Activated CD4-positive, alpha-beta memory T cell treated with anti-CD3 and anti-CD28 coated beads for 36 hours (primary cell): ENCODE measurements at regions not wholly inside any gene's neighbourhood (a gene's known extent, or its start where the extent isn't known, plus 50 kb on each side); places are given as distances from the start of the nearest gene placed in this dataset.

Source experiments
- CTCF ChIA-PET: fragments of 350-600 bp; sonication (Branson Sonifier 250); formaldehyde crosslinking; loops from one replicate; lab custom pipeline; 2021; ENCODE audit warnings: antibody characterized with exemption, inconsistent platforms; lab: Charles Lee
- POLR2A ChIA-PET: fragments of 350-600 bp; sonication (Branson Sonifier 250); formaldehyde crosslinking; loops from one replicate; lab custom pipeline; 2021; ENCODE audit warnings: antibody characterized with exemption; lab: Charles Lee
- DNase-seq: peaks from one replicate; pipeline ENCODE4 v3.0.0-alpha.2; 2020
- H3K27ac Mint-ChIP-seq: one replicate; pipeline ENCODE4 v1.8.0; 2021; ENCODE audit warnings: mixed read lengths
- H3K27me3 Mint-ChIP-seq: one replicate; pipeline ENCODE4 v1.8.0; 2021; ENCODE audit warnings: mixed read lengths
- H3K36me3 Mint-ChIP-seq: one replicate; pipeline ENCODE4 v1.8.0; 2021; ENCODE audit warnings: mixed read lengths
- H3K4me1 Mint-ChIP-seq: one replicate; pipeline ENCODE4 v1.8.0; 2021; ENCODE audit warnings: low read depth, mixed read lengths
- H3K4me3 Mint-ChIP-seq: one replicate; pipeline ENCODE4 v1.8.0; 2021; ENCODE audit warnings: mild to moderate bottlenecking, mixed read lengths
- H3K9me3 Mint-ChIP-seq: one replicate; pipeline ENCODE4 v1.8.0; 2021; ENCODE audit warnings: mixed read lengths
- intact Hi-C: fragments of 100-400 bp; cut with micrococcal nuclease; formaldehyde crosslinking; loops from one replicate; pipeline ENCODE4 v1.15.1; 2023

DNA sequence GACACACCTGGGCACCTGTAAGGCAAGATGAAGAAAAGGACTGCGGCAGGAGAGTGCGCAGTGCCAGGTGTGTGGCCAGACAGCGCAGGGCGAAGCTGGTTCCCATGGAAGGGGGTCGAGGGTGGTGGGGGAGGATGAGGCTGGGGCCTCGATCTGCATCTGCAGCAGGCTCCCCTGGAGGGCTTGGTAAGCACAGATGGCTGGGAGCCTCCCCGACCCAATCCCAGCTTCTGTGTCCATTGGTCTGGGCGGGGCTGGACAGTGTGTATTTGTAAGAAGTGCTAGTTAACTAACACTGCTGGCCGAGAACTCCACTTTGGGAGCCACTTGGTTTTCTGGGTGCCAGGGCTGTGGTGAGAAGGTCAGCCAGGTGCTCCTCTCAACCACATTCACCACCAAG is 385.1 kb upstream of the IRX1 start:
- H3K9me3 Mint-ChIP-seq = peaks cover 4% of the 10 kb centered on the region
- CTCF ChIA-PET = no interaction called here
- no peak overlapping the region for H3K27ac Mint-ChIP-seq
- intact Hi-C loops = no loop called here
- no peaks in the 10 kb centered on the region for H3K4me1 Mint-ChIP-seq
- H3K27me3 Mint-ChIP-seq = no peaks in the 10 kb centered on the region
- POLR2A ChIA-PET = no interaction called here
- DNase-seq = no peak
- H3K36me3 Mint-ChIP-seq = no peaks in the 10 kb centered on the region
- H3K4me3 Mint-ChIP-seq = no peak overlapping the region

DNA sequence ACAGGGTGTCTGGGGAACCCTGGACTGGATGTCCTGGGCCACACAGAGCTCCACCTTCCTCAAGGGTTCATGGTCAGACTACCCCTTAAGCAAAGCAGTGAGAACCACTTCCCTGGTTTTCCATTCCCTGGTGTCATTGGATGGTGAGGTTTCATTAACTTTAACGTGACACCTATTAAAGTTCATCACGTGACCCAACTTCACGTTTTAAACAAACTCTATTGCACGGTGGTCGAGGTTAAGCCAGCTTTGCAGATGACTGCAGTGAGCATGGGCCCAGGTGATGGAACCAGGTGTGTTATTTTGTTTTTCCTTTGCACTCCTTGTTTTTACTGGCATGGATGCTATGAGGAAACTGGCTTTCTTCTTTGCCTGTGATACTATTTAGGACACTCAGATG is 385.7 kb upstream of the IRX1 start:
- H3K4me3 Mint-ChIP-seq = no peak overlapping the region
- no peaks in the 10 kb centered on the region for H3K27me3 Mint-ChIP-seq
- H3K9me3 Mint-ChIP-seq = peaks cover 4% of the 10 kb centered on the region
- H3K36me3 Mint-ChIP-seq = no peaks in the 10 kb centered on the region
- H3K4me1 Mint-ChIP-seq = no peaks in the 10 kb centered on the region
- POLR2A ChIA-PET = no interaction called here
- intact Hi-C loops = no loop called here
- H3K27ac Mint-ChIP-seq = no peak overlapping the region
- CTCF ChIA-PET = no interaction called here
- DNase-seq = no peak

DNA sequence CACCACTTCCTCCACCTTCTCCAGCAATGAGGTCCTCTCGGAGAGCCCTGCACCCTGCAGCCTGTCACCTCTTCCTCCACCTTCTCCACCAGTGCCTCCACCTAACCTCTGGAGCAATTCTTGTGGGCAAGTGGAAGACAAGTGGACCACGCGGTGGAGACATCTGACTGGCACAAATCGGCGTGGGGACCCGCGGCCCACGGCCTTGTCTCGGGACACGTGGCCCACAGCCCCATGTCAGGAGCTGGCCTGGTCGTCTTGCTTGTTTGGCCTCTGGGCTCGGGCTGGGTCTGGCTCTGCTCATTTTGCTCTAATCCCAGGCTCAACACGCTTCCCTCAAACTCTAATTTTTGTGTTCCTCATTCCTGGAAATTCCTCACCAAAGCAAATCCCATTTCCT is 393.1 kb upstream of the IRX1 start:
- peaks cover 15% of the 10 kb centered on the region for H3K27me3 Mint-ChIP-seq
- H3K36me3 Mint-ChIP-seq = no peaks in the 10 kb centered on the region
- DNase-seq = no peak
- no peaks in the 10 kb centered on the region for H3K4me1 Mint-ChIP-seq
- CTCF ChIA-PET = no interaction called here
- intact Hi-C loops = no loop called here
- POLR2A ChIA-PET = no interaction called here
- no peaks in the 10 kb centered on the region for H3K9me3 Mint-ChIP-seq
- H3K27ac Mint-ChIP-seq = no peak overlapping the region
- no peak overlapping the region for H3K4me3 Mint-ChIP-seq

DNA sequence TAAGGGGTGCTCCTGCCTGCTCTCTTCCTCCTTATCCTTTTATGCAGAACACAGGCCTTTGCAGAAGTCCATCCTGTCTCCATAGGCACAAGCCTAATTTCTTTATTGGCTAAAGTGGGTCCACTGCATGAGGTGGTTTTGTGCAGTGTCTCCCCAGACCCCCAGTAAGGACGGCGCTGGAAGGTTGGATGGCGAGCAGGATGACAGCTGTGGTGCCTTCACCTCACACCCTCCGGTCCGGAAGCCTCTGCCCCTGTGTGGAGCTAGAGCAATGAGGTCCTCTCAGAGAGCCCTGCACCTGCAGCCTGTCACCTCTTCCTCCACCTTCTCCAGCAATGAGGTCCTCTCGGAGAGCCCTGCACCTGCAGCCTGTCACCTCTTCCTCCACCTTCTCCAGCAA is 393.7 kb upstream of the IRX1 start:
- Mint-ChIP-seq H3K4me3 (no peak overlapping the region), H3K27me3 (peaks cover 20% of the 10 kb centered on the region), H3K36me3 (no peaks in the 10 kb centered on the region), H3K27ac (no peak overlapping the region), H3K9me3 (no peaks in the 10 kb centered on the region), H3K4me1 (no peaks in the 10 kb centered on the region)
- POLR2A ChIA-PET = no interaction called here
- CTCF ChIA-PET = no interaction called here
- intact Hi-C loops = no loop called here
- no peak for DNase-seq

DNA sequence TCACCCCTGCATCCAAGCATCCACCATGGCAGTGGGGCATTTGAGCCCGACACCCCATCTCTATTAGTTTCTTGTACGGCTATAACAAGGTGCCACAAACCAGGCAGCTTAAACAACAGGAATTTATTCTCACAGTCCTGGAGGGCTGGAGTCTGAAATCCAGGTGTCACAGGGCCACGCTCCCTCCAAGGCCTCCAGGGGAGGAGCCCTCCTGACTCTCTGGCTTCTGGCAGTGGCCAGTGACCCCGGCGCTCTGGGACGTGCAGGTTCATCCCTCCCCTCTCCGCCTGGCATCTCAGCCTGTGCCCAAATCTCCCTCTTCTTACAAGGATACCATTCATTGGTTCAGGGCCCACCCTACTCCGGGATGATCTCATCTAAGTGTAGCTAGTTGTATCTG is 394.5 kb upstream of the IRX1 start:
- ChIA-PET POLR2A (no interaction called here), CTCF (no interaction called here)
- intact Hi-C loops = no loop called here
- DNase-seq = no peak
- Mint-ChIP-seq H3K4me1 (no peaks in the 10 kb centered on the region), H3K9me3 (no peaks in the 10 kb centered on the region), H3K4me3 (no peak overlapping the region), H3K27ac (no peak overlapping the region), H3K36me3 (no peaks in the 10 kb centered on the region), H3K27me3 (peaks cover 21% of the 10 kb centered on the region)

DNA sequence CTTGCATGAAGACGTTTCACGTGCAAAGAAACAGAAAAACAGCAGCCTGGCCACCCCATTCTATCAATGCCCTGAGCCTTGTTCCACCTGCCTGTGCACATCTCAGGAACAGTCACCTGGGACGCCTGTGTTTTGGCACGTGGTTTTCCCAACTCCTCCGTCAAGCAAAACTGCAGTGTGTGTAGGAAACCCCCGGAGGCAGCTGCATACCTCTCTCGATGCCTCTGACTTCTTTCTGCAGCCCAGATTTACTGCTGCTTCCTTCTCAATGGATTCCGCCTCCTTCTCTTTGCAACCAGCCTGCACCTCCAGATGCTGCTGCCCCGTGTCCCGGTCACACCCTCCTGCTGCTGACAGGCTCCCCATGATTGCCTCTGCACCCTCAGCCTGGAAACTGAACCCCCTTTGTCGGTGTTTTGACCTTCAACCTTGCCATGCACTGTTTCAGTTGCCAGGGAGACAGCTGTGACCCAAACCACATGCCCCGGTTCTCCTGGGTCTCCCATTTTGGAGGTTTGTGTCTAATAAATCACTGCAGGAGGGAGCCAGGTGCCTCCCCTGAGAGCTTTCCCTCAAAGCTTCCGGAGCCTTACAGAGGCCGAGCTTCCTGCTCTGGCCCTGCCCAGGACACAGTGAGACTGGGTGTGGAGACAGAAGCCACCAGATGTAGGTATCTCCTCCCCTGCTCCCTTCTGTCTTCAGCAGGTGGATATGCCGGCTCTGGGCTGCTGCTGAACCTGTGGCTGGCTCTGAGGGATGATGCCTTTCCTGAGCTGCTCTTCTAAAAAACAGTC is 395.5 kb upstream of the IRX1 start:
- CTCF ChIA-PET = no interaction called here
- no peak for DNase-seq
- Mint-ChIP-seq H3K4me1 (no peaks in the 10 kb centered on the region), H3K9me3 (no peaks in the 10 kb centered on the region), H3K27me3 (peaks cover 21% of the 10 kb centered on the region), H3K27ac (no peak overlapping the region), H3K36me3 (no peaks in the 10 kb centered on the region), H3K4me3 (no peak overlapping the region)
- intact Hi-C loops = no loop called here
- POLR2A ChIA-PET = no interaction called here

DNA sequence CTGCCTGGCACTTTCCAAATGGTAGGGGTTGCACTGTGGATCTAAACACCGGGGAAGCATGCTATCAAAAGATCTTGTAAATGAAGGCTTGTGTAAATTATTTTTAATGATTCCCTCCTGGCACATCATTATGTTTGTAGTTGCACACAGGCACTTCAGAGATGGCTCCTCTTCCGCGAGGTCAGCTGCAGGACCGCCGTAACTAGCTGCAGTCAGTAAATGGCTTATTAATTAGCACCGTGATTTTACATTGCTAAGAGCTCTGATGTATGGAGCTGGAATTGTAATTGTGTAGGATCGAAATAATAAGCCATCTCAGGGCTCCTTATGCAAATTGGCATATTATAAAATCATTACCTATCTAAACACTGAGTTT is 397.6 kb upstream of the IRX1 start:
- POLR2A ChIA-PET = no interaction called here
- CTCF ChIA-PET = no interaction called here
- Mint-ChIP-seq H3K4me3 (no peak overlapping the region), H3K36me3 (no peaks in the 10 kb centered on the region), H3K27ac (no peak overlapping the region), H3K4me1 (no peaks in the 10 kb centered on the region), H3K9me3 (no peaks in the 10 kb centered on the region), H3K27me3 (peaks cover 21% of the 10 kb centered on the region)
- no peak for DNase-seq
- intact Hi-C loops = no loop called here

DNA sequence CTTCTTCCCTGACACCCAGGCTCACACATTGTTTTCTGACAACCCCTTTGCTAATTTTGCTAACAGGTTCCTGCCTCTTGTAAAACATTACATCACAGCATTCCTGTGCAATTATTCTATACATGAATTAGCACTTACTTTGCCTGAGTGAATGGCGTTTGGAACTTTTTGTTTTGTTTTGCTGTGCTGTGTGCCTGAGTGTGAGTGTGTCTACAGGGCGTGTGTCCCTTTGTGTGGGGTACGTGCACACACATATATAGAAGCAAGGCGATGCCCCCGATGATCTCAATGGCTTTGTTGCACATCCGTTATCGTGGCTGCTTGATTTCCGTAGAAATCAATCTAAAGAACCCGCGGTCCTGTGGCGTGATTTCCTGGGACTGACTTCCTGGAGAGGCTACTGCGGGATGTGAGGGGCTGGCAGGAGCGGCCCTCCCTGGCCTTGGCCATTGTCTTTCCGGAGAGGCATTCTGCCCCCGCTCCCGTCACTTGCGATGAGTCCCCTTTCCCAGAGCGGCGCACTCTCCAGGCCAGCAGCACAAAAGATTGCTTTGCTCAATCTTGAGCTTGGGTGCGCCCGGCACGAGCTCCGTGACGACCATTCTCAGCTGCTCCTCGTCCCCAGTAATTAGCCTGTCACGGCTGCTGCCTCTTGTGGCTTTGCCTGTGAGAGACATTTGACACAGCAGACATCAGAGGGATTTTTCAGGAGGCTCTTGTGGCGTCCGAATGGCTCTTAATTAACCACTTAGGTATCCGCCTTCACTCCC is 398.1 kb upstream of the IRX1 start:
- intact Hi-C loops = no loop called here
- H3K4me1 Mint-ChIP-seq = no peaks in the 10 kb centered on the region
- no peaks in the 10 kb centered on the region for H3K9me3 Mint-ChIP-seq
- no peak overlapping the region for H3K4me3 Mint-ChIP-seq
- ChIA-PET CTCF (no interaction called here), POLR2A (no interaction called here)
- H3K27ac Mint-ChIP-seq = no peak overlapping the region
- DNase-seq = no peak
- peaks cover 21% of the 10 kb centered on the region for H3K27me3 Mint-ChIP-seq
- H3K36me3 Mint-ChIP-seq = no peaks in the 10 kb centered on the region

DNA sequence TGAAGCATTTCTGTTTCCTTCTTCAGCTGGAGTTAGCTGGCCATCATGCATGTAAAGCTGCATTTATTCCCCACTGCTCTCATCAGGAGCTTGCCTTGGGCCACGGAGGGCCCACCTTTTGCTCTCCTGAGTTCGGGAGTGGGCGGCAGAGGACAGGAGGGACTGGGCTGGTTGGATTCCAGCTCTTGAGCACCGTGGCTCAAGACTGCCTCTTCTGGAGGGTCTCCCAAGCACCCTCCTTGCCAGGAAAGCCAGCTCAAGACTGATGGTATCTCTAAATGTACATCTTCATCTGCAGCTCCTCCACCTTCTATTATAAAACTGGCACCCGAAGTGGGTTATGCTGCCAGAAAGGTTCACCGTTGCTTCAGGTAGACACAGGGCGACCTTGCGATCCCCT is 399.6 kb upstream of the IRX1 start:
- CTCF ChIA-PET = no interaction called here

DNA sequence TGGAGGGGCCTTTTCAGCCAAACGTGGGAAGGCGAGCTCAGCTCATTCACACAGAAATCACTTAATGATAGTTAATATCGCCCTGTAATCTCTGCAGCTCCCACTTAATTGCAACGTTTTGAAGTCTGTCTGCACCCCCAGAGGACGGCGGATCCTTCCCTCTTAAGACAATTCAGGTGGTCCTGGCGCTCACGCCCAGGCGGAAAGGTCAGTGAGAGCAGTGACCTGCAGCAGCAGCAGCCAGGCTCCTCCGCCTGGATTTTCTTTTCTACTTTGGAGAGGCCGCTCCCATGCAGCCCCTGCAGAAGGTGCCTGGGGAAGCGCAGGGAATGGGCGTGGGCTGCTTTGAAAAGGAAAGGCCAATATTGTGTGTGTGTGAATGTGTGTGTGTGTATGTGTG is 400.9 kb upstream of the IRX1 start:
- Mint-ChIP-seq H3K27ac (no peak overlapping the region), H3K9me3 (no peaks in the 10 kb centered on the region), H3K4me3 (no peak overlapping the region), H3K27me3 (peaks cover 15% of the 10 kb centered on the region), H3K4me1 (no peaks in the 10 kb centered on the region), H3K36me3 (no peaks in the 10 kb centered on the region)
- DNase-seq = no peak
- CTCF ChIA-PET = no interaction called here
- POLR2A ChIA-PET = no interaction called here
- intact Hi-C loops = no loop called here

More for the DNA sequence above, 399.6 kb upstream of the IRX1 start:
- intact Hi-C loops = no loop called here
- no peak for DNase-seq
- no peaks in the 10 kb centered on the region for H3K4me1 Mint-ChIP-seq
- no peak overlapping the region for H3K4me3 Mint-ChIP-seq
- no peaks in the 10 kb centered on the region for H3K36me3 Mint-ChIP-seq
- peaks cover 21% of the 10 kb centered on the region for H3K27me3 Mint-ChIP-seq
- POLR2A ChIA-PET = no interaction called here
- H3K27ac Mint-ChIP-seq = no peak overlapping the region
- no peaks in the 10 kb centered on the region for H3K9me3 Mint-ChIP-seq

DNA sequence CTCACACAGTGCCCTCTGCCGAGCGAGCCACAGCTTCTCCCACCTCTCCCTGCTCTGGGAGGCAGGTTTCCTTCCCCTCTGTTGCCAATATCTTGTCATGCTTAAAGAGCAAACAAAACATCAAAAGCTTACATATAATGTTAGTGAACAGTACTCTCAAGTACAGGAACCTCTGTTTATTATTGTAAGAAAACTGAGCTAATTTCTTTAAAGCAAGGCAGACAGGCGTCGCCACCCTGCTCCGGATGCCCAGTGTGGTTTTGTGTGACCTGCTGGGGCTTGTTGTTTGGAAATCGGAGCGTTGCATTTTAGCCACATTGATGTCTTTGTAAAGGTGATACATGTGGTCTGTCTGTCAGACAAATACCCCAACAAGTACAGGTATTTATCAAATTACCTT is 401.4 kb upstream of the IRX1 start:
- CTCF ChIA-PET = no interaction called here

DNA sequence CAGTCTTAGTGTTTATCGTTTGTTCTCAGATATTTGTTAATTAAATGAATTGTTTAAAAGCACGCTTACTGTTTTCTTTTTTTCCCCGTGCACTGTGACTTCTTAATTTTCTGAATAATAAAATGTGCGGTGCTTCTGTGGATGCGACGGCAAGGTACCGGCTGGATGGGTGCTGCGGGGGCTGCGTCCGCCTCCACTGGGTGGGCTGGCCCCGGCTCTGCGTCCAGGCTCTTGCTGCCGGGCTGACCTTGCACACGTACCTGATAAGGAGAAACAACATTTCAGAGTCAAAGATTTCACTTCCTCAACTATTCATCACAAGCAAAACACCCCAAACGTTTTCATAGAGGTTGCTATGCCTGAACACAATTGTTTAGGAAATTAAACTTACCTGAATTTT is 404.0 kb upstream of the IRX1 start:
- intact Hi-C loops = no loop called here
- no peaks in the 10 kb centered on the region for H3K36me3 Mint-ChIP-seq
- no peaks in the 10 kb centered on the region for H3K4me1 Mint-ChIP-seq
- ChIA-PET POLR2A (no interaction called here), CTCF (no interaction called here)
- DNase-seq = no peak
- H3K27ac Mint-ChIP-seq = no peak overlapping the region
- H3K27me3 Mint-ChIP-seq = no peaks in the 10 kb centered on the region
- no peak overlapping the region for H3K4me3 Mint-ChIP-seq
- no peaks in the 10 kb centered on the region for H3K9me3 Mint-ChIP-seq

More for the DNA sequence above, 401.4 kb upstream of the IRX1 start:
- POLR2A ChIA-PET = no interaction called here
- H3K4me1 Mint-ChIP-seq = no peaks in the 10 kb centered on the region
- H3K27ac Mint-ChIP-seq = no peak overlapping the region
- H3K4me3 Mint-ChIP-seq = no peak overlapping the region
- H3K27me3 Mint-ChIP-seq = peaks cover 14% of the 10 kb centered on the region
- no peaks in the 10 kb centered on the region for H3K36me3 Mint-ChIP-seq
- no peaks in the 10 kb centered on the region for H3K9me3 Mint-ChIP-seq
- DNase-seq = no peak
- intact Hi-C loops = no loop called here

DNA sequence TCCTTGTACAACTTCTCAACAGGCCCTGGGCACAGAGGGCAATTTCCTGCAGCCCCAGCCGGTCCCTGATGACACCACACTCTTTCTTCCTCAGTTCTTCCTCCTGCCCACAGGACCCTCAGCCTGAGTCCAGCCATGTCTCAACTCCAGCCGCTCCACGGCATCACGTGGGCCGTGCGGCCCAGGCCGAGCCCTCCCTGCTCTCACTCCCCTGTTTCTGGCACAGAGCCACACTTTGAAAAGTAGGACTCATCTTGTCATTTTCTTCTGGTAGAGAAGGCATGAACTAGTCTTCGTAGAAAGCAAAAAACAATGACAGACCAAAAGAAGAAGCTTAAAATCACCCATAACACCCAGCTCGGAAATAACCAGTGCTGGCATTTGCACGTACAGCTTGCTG is 404.7 kb upstream of the IRX1 start:
- DNase-seq = no peak
- H3K4me3 Mint-ChIP-seq = no peak overlapping the region
- no peaks in the 10 kb centered on the region for H3K4me1 Mint-ChIP-seq
- no peaks in the 10 kb centered on the region for H3K27me3 Mint-ChIP-seq
- POLR2A ChIA-PET = no interaction called here
- intact Hi-C loops = no loop called here
- H3K36me3 Mint-ChIP-seq = no peaks in the 10 kb centered on the region
- H3K27ac Mint-ChIP-seq = no peak overlapping the region
- H3K9me3 Mint-ChIP-seq = no peaks in the 10 kb centered on the region
- CTCF ChIA-PET = no interaction called here
